ENCODE measurements at regions not wholly inside any gene's neighbourhood (a gene's known extent, or its start where the extent isn't known, plus 50 kb on each side); places are given as distances from the start of the nearest gene placed in this dataset.

GRCh38 chr22:19615001-19615461 is 90.8 kb upstream of the CLDN5 start:
- Mint-ChIP-seq H3K4me3 (no peak overlapping the region; a peak in 1 of 5 replicates), H3K27ac (no peak overlapping the region; a peak in 2 of 7 replicates), H3K9me3 (no peaks in the 10 kb centered on the region), H3K4me1 (peaks cover 60 to 67% of the 10 kb centered on the region in 2 experiments), H3K27me3 (ENCODE audit: low read depth) (peaks cover 3% of the 10 kb centered on the region; the same call in 1 of the 2 replicates), H3K36me3 (ENCODE audit: insufficient read depth in 1 of 3, low read depth in 3 of 3) (peaks cover 0 to 2% (median 0%) of the 10 kb centered on the region in 3 experiments; a peak in 1 of 7 replicates)
- no peak overlapping the region for H2BK120ac ChIP-seq (ENCODE audit: low read depth, low read length, poor library complexity, severe bottlenecking)
- no peak overlapping the region for H4K91ac ChIP-seq (ENCODE audit: insufficient read length, low read depth, low read length)
- H4K5ac ChIP-seq (ENCODE audit: insufficient read length, low read depth, low read length), result no peak overlapping the region
- no peak overlapping the region for H3K14ac ChIP-seq (ENCODE audit: insufficient read depth, low read length)
- no peak overlapping the region for H4K8ac ChIP-seq (replicated peaks; ENCODE audit: insufficient read length, low read depth, low read length)
- H2BK15ac ChIP-seq (ENCODE audit: low read depth, low read length), result no peak overlapping the region
- no peak overlapping the region for H2AK5ac ChIP-seq (ENCODE audit: insufficient read length, low read length)
- no peak overlapping the region for H2BK20ac ChIP-seq (ENCODE audit: low read depth, low read length, poor library complexity, severe bottlenecking)
- H4K20me1 ChIP-seq (ENCODE audit: control insufficient read depth, insufficient read depth, insufficient read length), result no peaks in the 10 kb centered on the region
- no peak overlapping the region for H3K4ac ChIP-seq (ENCODE audit: low read depth, low read length)
- H3K23me2 ChIP-seq (ENCODE audit: insufficient read length, low read depth, low read length, poor library complexity, severe bottlenecking), result peaks cover 3% of the 10 kb centered on the region
- H2AFZ ChIP-seq (ENCODE audit: low read length), result no peak overlapping the region
- no peak for DNase-seq
- H3K9me3 ChIP-seq (ENCODE audit: control insufficient read depth, low read depth, low read length), result no peaks in the 10 kb centered on the region
- no peak overlapping the region for H3K4me2 ChIP-seq (ENCODE audit: insufficient read depth, insufficient read length, low read length)
- H2BK5ac ChIP-seq (ENCODE audit: insufficient read length, low read length), result no peak overlapping the region
- no peak for TF ChIP-seq CTCF (conservative IDR thresholded peaks at IDR 0.05)
- H3K23ac ChIP-seq (ENCODE audit: insufficient read length, low read depth, low read length), result no peak overlapping the region
- WGBS (ENCODE audit: extremely low coverage, insufficient read length, low lambda C conversion rate), result no CpG with 5 or more reads among the region's 13 CpGs
- H3T11ph ChIP-seq (ENCODE audit: low read length), result no peak overlapping the region
- H3K56ac ChIP-seq (ENCODE audit: insufficient read length, low read depth, low read length), result no peak overlapping the region
- no peaks in the 10 kb centered on the region for H3K79me2 ChIP-seq (ENCODE audit: insufficient read depth, low read length)
- H3K4me1 ChIP-seq (ENCODE audit: insufficient read depth, low read length), result peaks cover 7% of the 10 kb centered on the region; the same call in 1 of the 2 replicates
- H3K9ac ChIP-seq (ENCODE audit: extremely low read depth, insufficient read length, low read length), result no peak overlapping the region
- H3K79me1 ChIP-seq (ENCODE audit: insufficient read depth, low read depth, low read length, poor library complexity, severe bottlenecking), result no peaks in the 10 kb centered on the region
- H3K27me3 ChIP-seq (ENCODE audit: insufficient read depth, low read length), result no peaks in the 10 kb centered on the region; the same call in 1 of the 2 replicates
- no peak overlapping the region for H3K27ac ChIP-seq (ENCODE audit: insufficient read length, low read depth, low read length)
- H2BK12ac ChIP-seq (ENCODE audit: insufficient read length, low read depth, low read length), result no peak overlapping the region
- no peak overlapping the region for H3K18ac ChIP-seq (ENCODE audit: insufficient read length, low read depth, low read length)

Measured in H9 (cell line).